ENCODE measurements at regions not wholly inside any gene's neighbourhood (a gene's known extent, or its start where the extent isn't known, plus 50 kb on each side); places are given as distances from the start of the nearest gene placed in this dataset.

DNA sequence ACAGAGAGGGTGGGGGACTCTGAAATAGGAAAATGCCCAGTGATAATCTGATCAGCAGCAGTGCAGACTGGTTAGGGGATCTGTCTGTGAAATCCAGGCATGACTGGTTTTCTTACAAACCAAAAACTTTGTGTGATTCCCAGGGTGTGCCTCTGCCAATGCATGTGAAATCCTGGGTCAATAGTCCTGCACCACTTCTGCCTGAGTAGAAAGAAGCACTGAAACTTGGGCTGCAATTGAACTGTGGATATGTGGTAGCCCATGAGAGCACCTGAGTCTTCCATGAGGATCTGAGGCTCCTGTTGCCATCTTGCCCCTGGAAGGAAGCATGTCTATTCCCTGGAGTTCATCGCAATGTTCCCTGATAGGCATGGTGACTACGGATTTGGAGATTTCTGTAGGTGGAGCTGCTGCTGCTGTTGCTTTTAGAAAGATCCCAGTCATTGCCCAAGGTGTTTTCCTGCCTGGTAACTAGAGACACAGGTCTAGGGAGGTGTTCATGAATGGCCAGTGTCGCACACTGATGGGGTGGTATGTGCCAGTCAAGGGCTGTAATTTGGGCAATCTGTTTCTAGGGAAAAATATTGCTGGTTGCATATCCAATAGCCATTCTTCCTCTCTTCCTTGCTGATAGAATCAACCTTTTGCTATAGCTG, 146.7 kb downstream of the CARTPT start:
- Histone ChIP-seq H3K4me3 (no peak overlapping the region), H3K4me1 (peaks cover 6% of the 10 kb centered on the region), H3K27me3 (no peaks in the 10 kb centered on the region), H3K27ac (no peak overlapping the region), H3K9me3 (peaks cover 7% of the 10 kb centered on the region), H3K36me3 (no peaks in the 10 kb centered on the region)
- WGBS = 76% methylated on average over 3 of the region's 3 CpGs
- TF ChIP-seq POLR2AphosphoS5 (IDR thresholded peaks at IDR 0.05) (no peak), EP300 (IDR thresholded peaks at IDR 0.05) (no peak), POLR2A (IDR thresholded peaks at IDR 0.05) (no peak)
- TF ChIP-seq, protein P1, sequence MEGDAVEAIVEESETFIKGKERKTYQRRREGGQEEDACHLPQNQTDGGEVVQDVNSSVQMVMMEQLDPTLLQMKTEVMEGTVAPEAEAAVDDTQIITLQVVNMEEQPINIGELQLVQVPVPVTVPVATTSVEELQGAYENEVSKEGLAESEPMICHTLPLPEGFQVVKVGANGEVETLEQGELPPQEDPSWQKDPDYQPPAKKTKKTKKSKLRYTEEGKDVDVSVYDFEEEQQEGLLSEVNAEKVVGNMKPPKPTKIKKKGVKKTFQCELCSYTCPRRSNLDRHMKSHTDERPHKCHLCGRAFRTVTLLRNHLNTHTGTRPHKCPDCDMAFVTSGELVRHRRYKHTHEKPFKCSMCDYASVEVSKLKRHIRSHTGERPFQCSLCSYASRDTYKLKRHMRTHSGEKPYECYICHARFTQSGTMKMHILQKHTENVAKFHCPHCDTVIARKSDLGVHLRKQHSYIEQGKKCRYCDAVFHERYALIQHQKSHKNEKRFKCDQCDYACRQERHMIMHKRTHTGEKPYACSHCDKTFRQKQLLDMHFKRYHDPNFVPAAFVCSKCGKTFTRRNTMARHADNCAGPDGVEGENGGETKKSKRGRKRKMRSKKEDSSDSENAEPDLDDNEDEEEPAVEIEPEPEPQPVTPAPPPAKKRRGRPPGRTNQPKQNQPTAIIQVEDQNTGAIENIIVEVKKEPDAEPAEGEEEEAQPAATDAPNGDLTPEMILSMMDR (IDR thresholded peaks at IDR 0.05) = no peak
- DNase-seq (ENCODE audit: low spot score in 2 of 2) = no peak

DNA sequence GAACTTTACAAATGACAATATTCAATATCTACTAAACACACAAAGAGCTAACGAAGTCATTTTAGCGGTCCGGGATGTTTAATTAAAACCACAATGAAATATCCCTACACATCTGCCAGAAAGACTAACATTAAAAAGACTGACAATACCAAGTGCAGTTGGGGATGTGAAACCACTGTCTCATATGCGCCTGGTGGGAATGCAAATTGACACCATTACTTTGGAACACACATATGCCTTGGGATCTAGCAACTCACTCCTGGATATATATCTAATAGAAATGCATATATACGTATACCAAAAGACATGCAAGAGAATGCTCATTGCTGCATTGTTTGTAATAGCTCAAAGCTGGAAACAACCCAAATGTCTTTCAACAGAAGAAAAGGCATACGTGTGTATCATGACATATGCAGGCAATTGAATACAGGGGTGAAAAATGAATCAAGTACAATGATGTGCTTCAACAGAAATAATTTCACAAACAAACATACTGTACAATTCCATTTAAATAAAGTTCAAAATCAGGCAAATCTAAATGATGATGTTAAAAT, 153.3 kb downstream of the CARTPT start:
- Histone ChIP-seq H3K27me3 (no peaks in the 10 kb centered on the region), H3K4me1 (peaks cover 6% of the 10 kb centered on the region), H3K9me3 (peaks cover 5% of the 10 kb centered on the region), H3K4me3 (no peak overlapping the region), H3K36me3 (no peaks in the 10 kb centered on the region), H3K27ac (no peak overlapping the region)
- DNase-seq (ENCODE audit: low spot score in 2 of 2) = no peak
- WGBS = 52% methylated on average over 6 of the region's 6 CpGs
- no peak for TF ChIP-seq EP300 (IDR thresholded peaks at IDR 0.05)
- TF ChIP-seq POLR2AphosphoS5 (IDR thresholded peaks at IDR 0.05) = no peak
- TF ChIP-seq, protein P1 (IDR thresholded peaks at IDR 0.05) = no peak
- TF ChIP-seq POLR2A (IDR thresholded peaks at IDR 0.05) = no peak

DNA sequence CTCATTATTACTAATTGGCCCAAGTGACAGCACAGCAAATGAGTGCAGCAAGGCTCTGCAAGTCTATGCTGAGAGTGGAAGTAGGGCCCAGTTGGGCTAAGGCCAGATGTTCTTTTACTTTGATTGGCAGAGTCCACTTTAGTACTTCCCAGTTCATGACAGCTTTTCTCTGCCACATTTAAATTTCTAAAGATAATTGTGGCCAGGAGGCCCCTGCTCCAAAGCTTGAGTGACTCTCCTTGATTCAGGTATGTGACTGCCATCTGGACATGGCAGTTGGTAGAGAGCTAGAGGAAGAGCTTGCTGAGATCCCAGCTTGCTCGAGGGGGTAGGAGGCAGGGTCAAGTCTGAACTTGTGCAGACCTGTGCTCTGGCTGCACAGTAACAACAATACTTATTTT, 154.1 kb downstream of the CARTPT start:
- WGBS = 27% methylated on average over 1 of the region's 1 CpG
- TF ChIP-seq, protein P1 (IDR thresholded peaks at IDR 0.05) = no peak
- TF ChIP-seq POLR2A (IDR thresholded peaks at IDR 0.05) (no peak), EP300 (IDR thresholded peaks at IDR 0.05) (no peak), POLR2AphosphoS5 (IDR thresholded peaks at IDR 0.05) (no peak)
- H3K27me3 ChIP-seq = no peaks in the 10 kb centered on the region
- H3K4me3 ChIP-seq = no peak overlapping the region
- DNase-seq (ENCODE audit: low spot score in 2 of 2) = no peak
- peaks cover 6% of the 10 kb centered on the region for H3K4me1 ChIP-seq
- no peaks in the 10 kb centered on the region for H3K36me3 ChIP-seq
- peaks cover 5% of the 10 kb centered on the region for H3K9me3 ChIP-seq
- no peak overlapping the region for H3K27ac ChIP-seq

DNA sequence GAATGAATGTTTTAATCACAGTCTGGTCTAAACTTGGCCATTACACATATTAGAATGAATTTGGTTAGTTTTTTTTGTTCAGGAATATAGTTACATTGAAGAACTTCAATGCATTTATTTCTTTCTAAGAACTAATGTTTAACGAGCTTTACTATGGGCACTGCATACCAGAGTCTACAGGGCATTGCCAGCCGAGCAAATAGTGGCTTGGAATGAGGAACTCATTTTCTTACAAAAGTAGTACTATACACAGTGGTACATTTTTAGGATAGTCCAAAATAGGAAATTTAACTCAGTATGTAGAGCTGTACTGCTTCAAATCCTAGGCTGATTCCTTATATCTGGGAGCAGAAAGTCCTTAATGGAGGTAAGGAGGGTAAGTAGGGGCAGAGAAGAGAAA, 155.4 kb downstream of the CARTPT start:
- TF ChIP-seq POLR2AphosphoS5 (IDR thresholded peaks at IDR 0.05) (no peak), EP300 (IDR thresholded peaks at IDR 0.05) (no peak), POLR2A (IDR thresholded peaks at IDR 0.05) (no peak)
- TF ChIP-seq, protein P1 (IDR thresholded peaks at IDR 0.05) = no peak
- no peak overlapping the region for H3K27ac ChIP-seq
- H3K4me3 ChIP-seq = no peak overlapping the region
- no peaks in the 10 kb centered on the region for H3K27me3 ChIP-seq
- DNase-seq (ENCODE audit: low spot score in 2 of 2) = no peak
- H3K36me3 ChIP-seq = no peaks in the 10 kb centered on the region
- WGBS = 35% methylated on average over 2 of the region's 2 CpGs
- peaks cover 6% of the 10 kb centered on the region for H3K4me1 ChIP-seq
- peaks cover 4% of the 10 kb centered on the region for H3K9me3 ChIP-seq

DNA sequence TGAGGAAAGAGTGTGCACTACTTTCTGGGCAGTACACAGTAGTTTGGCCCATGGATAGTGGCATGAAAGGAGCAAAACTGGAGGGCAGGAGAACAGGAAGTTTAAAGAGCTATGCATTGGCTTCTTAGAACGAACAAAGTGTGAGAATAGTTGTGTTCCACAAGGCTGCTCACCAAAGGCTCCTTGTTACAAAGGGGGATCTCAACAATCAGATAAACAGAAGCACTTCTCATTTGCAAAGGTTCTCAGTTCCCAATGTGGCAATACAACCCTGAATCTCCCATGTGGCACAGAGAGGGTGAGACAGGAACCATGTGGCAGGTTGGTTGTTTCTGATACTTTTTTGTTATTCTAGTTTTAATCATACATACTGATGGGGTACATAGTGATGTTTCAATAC, 158.4 kb downstream of the CARTPT start:
- DNase-seq (ENCODE audit: low spot score in 2 of 2) = no peak
- WGBS = 88% methylated on average over 1 of the region's 1 CpG
- H3K27me3 ChIP-seq = no peaks in the 10 kb centered on the region
- H3K27ac ChIP-seq = no peak overlapping the region
- no peaks in the 10 kb centered on the region for H3K36me3 ChIP-seq
- no peak for TF ChIP-seq EP300 (IDR thresholded peaks at IDR 0.05)
- no peak for TF ChIP-seq POLR2A (IDR thresholded peaks at IDR 0.05)
- TF ChIP-seq, protein P1 (IDR thresholded peaks at IDR 0.05) = no peak
- TF ChIP-seq POLR2AphosphoS5 (IDR thresholded peaks at IDR 0.05) = no peak
- no peaks in the 10 kb centered on the region for H3K9me3 ChIP-seq
- H3K4me3 ChIP-seq = no peak overlapping the region
- peaks cover 6% of the 10 kb centered on the region for H3K4me1 ChIP-seq

Data from suprapubic skin (tissue), 4 donors.